Activated CD4-positive, alpha-beta T cell treated with anti-CD3 and anti-CD28 coated beads for 24 hours (primary cell): ENCODE measurements at regions not wholly inside any gene's neighbourhood (a gene's known extent, or its start where the extent isn't known, plus 50 kb on each side); places are given as distances from the start of the nearest gene placed in this dataset.

Source experiments
- DNase-seq, 2 donors: peaks; one replicate each; pipeline ENCODE4 v3.0.0-alpha.2; 2020; ENCODE audit warnings: low read depth in 2 of 2

DNA sequence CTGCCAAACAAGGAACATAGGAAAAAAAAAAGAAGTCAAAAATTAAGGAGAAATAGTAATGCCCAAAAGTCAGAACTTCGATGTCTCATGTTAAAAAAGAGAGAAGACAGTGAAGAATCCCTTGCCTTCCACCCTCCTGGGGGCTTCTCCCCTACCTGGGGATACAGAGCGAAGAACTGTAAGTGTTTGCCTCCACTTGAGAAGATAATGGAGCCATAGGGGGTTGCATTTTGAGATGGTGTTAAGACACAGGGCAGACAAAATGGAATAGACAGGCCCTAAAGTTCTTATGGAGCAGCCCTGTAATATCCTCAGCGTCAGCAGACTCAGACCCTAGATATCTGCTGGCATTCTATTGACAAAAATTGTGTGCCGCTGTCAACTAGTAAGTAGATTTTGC, 222.2 kb upstream of the MAP3K7 start:
- DNase-seq = no peak

DNA sequence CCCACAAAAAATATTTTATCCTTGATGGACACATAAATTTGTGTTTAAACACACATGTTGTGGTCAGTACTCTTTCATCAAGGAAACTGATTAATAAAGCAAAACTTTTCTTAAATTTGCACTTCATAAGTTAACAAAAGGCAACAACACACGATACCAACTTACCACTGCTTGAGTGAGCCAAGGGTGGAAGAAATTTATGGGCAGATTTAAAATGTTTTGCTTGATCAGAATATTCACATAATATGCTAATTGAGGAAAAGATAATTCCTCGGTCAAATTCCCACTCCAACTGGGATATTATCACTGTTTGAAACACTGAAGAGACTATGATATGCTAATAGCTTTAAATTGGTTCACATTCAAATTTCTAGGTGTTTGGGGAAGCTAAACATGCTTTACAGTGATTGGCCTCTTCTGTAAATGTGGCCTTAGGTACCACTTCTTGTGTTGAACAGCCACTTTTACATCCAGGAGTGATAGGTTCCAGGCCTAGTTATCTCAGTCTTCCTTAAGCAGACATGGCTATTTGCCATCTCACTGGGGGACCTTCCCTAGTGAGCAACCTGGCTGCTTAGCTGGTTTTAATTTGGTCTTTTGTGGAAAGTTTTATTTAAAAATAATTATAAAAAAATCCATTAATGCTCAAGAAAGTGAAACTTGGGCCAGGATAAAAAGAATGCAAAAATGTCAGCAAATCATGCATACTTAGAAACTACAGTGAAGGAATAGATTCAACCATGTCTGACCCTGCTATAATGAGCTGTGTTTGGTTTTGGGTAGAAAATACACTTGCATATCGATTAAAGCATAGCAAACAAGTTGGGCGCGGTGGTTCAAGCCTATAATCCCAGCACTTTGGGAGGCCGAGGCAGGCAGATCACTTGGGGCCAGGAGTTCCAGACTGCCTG, 221.2 kb upstream of the MAP3K7 start:
- DNase-seq = no peak

DNA sequence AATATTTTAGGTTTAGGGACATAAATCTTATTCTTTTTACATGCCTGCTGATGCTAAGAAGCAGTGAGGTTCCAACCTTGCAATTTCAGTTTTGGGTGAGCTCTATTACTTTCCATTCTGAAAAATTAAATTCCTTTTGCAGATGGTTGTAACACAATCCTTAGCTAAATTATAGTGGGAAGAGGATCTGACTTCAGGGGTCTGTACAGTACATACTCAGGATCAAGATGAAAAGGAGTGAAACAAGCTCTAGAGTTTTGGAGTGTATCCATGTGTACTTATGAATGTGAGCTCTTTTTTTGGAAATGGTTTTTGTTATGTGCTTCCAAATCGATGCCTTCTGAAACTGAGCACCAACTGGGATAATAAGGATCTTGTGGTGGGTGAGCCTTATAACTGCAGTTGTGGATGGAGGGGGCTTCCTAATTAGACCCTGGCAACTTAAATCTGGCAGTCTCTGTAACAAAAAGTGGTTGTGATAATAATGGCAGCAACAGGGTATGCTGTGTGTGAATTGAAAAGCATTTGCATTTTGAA, 218.8 kb upstream of the MAP3K7 start:
- no peak for DNase-seq

DNA sequence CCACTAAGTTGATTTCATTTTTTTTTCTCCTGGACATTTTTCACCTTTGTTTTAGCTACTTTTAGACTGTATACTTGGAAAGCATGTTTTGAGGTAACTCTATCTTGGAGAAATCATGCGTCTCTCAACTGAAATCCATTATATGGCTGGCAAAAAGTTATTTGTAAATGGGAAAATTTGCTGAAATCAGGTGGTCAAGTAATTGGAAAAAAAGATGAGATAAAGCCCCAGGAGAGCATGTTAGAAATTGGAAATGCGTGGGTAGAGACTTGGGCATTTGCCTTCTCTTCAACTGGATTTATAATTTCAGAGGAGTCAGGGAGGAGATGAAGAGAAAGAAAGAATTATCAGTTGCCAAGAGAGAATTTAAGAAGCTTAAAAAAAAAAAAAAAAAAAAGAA, 217.1 kb upstream of the MAP3K7 start:
- DNase-seq = no peak

DNA sequence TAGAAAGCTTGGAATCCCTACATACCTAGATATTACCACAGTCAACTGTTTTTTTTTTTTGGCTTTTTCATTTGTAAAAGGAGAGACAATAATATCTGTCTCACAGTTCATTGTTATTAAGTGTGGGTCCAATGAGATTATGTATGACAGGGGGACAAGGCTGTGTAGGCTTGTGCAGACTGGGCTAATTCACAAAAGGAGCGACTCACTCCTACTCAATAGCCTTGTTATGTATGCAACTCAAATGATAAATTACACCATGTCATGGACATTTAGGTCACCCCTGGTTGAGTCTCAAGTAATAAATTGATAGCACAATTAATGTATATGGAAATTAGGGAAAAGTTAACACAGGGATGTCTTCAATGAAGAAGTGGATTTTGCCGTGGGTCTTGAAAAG, 208.2 kb upstream of the MAP3K7 start:
- DNase-seq = no peak

DNA sequence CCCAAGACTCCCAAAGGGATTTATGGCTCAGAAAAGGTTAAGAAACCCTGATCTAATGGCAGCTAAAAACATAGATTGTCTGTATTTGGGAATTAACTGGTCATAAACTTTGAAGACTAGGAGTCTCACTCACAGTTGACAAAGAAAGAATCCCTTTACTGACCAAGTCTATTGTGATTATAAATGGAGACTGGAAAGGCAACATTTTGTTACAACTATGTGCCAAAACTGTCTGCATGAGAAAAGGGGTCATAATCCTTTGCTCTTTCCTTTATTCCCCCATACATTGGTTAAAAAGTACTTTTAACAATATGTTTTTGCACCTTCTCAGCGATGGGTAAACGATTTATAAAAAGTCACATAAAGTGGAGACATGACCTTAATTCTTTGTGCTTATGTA, 206.9 kb upstream of the MAP3K7 start:
- DNase-seq = no peak

DNA sequence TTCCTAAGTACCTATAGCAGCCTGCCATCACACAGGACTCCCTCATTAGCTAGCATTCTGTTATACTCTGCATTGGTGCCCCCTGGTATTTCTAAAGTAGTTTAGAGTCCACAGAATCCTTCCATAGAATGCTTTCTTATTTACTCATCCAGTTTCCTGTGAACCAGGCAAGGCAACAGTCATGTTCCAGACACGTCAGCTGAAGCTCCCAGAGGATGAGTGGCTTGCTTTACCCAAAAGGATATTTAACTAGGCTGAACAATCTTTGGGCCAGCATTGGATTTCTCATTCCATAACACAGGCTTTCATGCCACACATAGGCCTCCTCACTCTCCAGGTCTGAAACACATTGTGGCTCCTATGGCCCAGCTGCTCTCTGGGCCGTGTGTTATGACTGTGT, 203.8 kb upstream of the MAP3K7 start:
- DNase-seq = no peak

DNA sequence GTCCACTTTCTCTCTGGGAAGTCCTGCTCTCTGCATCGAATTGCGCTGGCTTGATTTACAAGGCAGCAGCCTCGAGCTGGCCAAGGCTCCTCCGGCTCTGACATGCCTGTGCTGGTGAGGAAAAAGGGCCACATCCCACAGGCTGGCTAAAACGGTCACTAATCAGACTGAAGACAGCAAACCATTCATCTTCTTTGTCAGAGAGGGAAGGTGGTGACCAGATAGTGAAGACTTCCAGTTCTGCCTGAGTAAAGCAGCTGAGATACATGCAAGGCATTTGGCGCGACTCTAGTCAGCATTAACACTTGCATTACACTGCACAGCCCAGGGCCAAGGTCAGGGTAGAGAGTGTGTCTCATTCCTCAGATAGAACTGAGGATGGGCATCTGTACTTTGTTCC, 203.2 kb upstream of the MAP3K7 start:
- DNase-seq = no peak

DNA sequence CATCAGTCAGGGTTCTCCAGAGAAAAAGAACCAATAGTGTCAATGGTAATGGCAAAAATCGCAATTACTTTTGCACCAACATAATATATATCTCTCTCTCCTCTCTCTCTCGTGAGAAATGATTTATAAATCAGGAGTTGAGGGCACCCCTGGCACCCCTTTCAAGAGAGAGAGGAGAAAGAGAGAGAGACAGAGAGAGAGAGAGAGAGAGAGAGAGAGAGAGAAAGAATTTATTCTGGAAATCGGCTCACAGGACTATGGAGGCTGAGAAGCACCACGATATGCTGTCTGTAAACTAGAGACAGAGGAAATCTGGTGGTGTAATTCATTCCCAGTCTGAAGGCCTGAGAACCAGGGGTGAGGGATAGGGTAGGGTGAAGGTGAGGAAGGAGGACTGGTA, 201.9 kb upstream of the MAP3K7 start:
- DNase-seq = no peak

DNA sequence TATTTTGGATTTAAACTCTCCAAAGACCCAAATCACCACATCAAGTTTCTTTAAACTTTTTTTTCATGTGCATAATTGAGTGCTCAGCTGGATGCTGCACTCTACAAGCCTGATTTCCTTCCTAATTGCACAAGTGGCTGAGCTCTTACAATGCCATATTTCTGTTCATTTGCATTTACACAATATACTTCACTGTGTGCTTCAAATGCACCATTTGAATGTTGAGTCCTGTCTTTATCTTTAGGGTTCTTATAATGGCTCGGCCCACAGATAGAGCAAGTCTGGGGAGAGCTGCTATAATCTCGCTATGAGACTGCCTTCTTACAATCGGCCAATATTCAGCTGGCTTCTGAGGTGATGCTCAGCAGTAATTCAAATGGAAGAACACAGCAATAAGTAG, 200.6 kb upstream of the MAP3K7 start:
- DNase-seq = no peak

DNA sequence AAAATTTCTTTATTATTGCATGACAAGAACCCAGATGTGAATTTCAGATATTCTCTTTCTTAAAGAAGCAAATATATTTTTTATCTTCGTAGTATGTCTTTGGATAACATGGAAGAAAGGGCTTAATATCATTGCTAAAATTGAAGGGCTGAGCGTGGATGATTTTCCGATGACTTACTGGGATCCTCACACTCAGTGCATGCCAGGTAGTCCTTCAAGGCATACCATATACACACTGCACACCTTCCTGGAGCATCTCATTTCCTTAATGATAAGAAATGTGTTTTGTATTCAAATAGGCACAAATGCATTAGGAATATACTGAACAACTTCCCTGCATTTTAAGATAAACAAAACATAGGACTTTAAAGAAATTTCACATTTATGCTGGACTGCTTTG, 193.9 kb upstream of the MAP3K7 start:
- no peak for DNase-seq

DNA sequence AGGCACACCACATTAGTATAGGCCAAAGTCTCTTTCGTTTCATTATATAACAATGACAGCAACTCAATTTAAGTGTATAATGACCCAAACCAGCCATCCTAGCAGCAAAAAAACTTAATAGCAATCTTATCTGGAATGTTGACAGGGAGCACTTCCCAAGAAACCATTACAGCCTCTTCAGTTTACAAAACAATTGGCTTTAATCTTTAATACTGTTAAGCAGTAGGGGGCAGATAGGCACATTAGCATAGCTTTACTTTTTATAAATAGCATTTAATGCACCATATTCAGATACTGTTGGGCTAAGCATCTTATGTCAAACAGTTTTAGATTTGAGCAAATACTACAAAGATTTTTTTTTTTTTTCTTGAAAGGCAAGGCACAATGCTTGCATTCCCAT, 193.3 kb upstream of the MAP3K7 start:
- no peak for DNase-seq

DNA sequence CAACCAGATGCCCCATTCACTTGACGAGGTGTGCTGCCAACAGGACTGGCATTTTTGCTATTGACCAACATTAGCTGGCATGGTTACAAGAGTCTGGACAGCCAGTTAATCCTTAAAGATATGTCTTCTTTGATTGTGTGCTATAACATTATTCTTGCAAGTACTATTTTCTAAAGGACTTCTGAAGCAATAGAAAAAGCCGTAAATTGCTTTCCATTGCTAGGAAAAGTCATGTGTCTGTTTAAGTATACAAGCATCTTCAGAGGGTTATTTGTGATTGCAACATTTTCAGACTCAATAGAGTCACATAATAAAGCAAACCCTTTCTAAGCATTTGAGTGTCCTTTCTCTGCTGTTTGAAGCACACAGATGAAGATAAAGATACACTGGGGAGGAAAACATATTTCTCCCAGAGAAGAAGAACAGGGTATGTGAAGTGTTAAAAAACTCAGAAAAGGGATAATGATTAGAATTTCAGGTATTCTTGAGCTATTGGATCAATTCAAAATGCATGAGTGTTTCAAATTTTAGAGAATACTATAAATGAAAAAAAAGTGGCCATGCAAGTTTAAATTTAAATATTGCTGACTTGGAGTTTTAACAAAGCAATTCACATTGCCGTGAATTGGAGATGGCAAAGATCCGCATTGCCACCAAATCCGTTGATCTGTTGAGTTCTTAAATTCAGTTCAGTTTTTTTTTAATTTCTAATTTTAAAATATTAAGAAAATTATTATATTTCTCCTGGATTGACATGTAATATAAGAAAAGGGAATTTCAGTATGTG, 191.7 kb upstream of the MAP3K7 start:
- DNase-seq = no peak

DNA sequence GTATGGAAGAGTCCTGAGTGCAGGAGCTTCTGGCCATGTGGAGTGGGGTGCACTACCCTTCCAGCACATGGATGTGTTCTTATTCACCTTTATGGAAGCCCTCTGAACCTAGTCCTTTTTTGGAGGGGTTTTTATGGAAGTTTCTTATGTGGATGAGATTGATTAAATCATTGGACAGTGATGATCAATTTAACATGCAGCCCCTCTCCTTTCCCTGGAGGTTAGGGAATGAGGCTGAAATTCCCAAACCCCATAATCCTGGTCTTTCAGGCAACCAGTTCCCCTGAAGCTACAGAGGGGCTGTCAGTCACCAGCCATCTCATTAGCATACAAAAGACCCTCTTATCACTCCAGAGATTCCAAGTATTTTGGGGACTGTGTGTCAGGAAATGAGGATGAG, 183.9 kb upstream of the MAP3K7 start:
- DNase-seq = no peak

DNA sequence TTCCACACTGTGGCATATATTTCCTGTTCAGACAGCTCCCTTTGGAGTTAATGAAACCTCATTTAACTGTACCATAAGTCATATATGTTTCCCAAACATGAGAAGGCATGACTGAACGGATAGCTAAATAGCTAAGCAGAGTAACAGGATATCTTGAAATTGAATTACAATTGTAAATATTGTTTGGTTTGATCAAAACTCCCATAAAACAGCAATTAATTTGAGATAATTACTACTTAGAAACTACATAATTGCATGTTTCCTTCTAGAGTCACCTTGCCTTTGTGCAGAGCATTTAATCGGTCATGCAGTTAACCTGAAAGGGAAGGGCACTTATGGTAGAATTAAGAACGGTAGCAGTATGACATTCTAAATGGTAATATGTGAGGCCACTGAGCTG, 179.0 kb upstream of the MAP3K7 start:
- no peak for DNase-seq

DNA sequence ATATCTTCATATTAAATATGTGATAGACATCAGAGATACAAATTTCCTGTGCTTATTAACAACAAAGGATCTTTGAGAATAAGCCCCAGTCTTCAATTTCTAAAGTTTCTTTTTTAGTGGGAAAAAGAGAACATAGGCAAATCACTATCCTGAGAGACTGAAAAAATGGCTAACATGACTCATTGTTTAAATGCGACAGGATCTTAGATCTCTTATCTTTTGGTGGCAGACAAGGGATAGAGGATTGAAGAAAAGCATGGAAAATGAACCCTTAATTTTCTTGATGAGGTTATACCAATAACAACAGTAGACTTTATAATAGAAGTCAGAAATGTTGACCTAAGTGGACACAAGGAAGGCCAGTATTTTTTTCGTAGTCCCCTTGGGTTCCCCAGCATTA, 178.6 kb upstream of the MAP3K7 start:
- no peak for DNase-seq

DNA sequence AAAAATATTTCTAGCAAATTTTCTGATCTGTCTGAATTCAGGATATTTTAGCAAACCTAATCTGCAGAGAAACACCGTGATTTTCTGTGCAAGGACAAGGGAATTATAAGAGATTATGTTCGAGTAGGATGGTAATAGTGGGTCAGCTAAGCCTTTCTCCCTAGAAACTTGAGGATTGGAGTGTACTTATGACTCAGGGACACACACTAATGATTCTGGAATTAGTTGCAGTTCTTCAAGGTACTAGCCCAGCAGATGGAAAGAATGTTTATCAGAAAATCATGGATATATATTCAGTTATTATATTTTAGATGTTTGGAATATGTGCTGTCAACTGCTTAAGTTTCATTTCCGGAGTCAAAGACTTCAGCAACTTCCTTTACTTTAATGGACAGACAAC, 177.1 kb upstream of the MAP3K7 start:
- DNase-seq = no peak

DNA sequence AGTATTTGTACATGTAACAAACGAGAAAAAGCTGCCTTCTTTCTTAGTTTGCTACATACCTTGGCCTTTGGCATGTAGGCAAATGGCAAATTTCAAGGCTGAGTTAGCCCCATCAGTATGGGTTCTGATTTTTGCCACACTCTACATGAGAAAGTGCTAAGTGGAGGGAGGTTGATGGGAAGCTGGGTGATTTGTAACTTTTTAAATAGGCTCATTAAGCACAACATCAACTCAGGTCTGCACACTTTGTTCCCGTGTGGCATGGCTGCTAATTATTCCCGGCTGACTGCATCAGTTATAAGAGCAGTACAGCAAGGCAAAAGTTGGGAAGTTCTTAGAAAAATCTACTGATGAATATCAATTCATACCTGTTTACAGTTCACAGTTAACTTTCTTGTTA, 172.8 kb upstream of the MAP3K7 start:
- DNase-seq = no peak

DNA sequence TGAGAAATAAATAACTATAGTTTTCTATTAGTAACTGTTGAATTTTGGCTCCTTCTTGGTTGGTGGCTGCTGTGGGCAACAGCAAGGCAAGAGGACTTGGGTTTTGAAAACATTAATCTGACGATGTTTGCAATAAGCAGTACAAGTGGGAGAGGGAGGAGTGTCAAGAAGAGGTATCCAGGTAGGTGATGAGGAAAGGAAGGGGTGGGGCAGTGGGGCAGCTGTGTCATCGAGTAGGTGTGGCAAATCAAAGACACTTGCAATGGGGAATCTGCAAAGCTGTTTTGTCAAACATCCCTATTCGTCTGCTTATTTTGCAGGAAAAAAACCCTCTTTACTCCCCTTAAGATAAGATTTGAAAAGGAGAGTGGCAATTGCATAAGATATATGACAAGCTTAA, 171.9 kb upstream of the MAP3K7 start:
- DNase-seq = no peak

DNA sequence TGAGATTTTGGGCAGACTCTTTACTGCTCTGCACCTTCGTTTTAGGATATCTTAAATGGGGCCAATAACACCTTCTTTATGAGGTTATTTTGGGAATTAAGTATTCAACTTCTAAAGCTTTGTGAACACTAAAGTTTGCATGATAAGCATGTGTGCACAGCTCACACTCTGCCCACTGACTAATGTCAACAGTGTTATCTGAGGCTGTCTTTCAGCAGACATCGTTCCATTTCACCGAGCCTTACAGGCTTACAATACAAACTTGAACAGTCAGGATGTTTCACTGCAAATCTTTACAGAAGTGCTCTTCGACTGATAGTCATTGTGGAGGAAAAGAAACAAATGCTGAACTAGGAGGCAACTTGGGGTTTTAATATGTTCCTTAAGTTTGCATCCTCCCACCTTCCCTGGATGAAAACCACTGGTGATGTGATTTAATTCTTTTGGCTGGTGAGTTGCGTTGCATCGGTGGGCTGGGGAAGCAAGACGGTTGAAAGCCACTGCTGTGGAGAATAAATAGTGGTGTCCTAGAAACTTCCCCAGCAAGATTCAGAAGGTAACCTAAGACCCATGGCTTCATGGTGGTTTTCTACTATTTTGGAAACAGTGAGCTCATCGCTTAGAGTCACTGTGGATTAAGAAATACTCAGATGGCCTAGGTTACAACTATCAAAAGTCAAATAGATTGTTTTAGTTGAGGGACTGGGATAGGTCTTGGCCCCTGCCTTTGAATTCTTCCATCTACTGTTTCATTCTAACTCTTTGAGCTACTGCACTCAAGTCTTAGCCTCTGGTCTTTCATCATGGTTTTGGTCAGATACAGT, 167.2 kb upstream of the MAP3K7 start:
- no peak for DNase-seq

DNA sequence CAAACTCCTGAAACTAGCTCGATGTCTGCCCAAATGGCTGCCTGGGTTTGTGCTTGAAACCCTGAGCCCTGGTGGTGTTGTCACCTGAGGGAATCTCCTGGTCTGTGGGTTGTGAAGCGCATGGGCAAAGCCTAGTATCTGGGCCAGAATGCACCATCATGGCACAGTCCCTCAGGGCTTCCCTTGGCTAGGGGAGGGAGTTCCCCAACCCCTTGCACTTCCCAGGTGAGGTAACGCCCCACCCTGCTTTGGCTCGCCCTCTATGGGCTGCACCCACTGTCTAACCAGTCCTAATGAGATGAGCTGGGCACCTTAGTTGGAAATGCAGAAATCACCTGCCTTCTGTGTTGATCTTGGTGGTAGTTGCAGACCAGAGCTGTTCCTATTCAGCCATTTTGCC, 152.9 kb upstream of the MAP3K7 start:
- DNase-seq = no peak

DNA sequence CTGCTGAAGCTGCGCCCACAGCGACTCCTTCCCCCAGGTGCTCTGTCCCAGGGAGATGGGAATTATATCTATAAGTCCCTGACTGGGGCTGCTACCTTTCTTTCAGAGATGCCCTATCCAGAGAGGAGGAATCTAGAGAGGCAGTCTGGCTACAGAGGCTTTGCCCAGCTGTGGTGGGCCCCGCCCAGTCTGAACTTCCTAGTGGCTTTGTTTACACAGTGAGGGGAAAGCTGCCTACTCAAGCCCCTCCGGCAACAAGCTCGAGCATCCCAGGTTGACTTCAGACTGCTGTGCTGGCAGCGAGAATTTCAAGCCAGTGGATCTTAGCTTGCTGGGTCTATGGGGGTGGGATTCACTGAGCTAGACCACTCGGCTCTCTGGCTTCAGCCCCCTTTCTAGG, 152.5 kb upstream of the MAP3K7 start:
- no peak for DNase-seq
